GM23248 (cell line): ENCODE measurements at regions not wholly inside any gene's neighbourhood (a gene's known extent, or its start where the extent isn't known, plus 50 kb on each side); places are given as distances from the start of the nearest gene placed in this dataset.

Source experiments
- DNase-seq: peaks from one replicate; pipeline ENCODE4 v3.0.0-alpha.2; 2015
- H2AFZ ChIP-seq: fragments of 200-600 bp; sonication (generic); 2 replicates; pipeline ENCODE4 v1.6.1; 2016; ENCODE audit warnings: antibody characterized with exemption
- H3F3A ChIP-seq: fragments of 200-600 bp; sonication (generic); 2 replicates; pipeline ENCODE4 v1.6.1; 2016; ENCODE audit warnings: mild to moderate bottlenecking, antibody characterized with exemption, mixed run types; ENCODE audit not compliant: insufficient read depth
- H3K27ac ChIP-seq: fragments of 200-600 bp; sonication (generic); 2 replicates; pipeline ENCODE4 v1.5.1; 2016; ENCODE audit warnings: mild to moderate bottlenecking
- H3K27me3 ChIP-seq: fragments of 200-600 bp; sonication (generic); replicated peaks from 2 replicates; pipeline ENCODE4 v1.6.1; 2016; ENCODE audit warnings: mild to moderate bottlenecking; ENCODE audit not compliant: insufficient read depth
- H3K36me3 ChIP-seq: fragments of 200-600 bp; sonication (generic); 2 replicates; pipeline ENCODE4 v1.6.1; 2016; ENCODE audit warnings: low read depth, mild to moderate bottlenecking
- H3K4me1 ChIP-seq: fragments of 200-600 bp; sonication (generic); 2 replicates; pipeline ENCODE4 v1.6.1; 2016; ENCODE audit warnings: mild to moderate bottlenecking; ENCODE audit not compliant: insufficient read depth
- H3K4me2 ChIP-seq: fragments of 200-600 bp; sonication (generic); one replicate; pipeline ENCODE4 v1.6.1; 2016; ENCODE audit warnings: mild to moderate bottlenecking; ENCODE audit not compliant: unreplicated experiment
- H3K4me3 ChIP-seq: fragments of 200-600 bp; sonication (generic); 2 replicates; pipeline ENCODE4 v1.5.1; 2016; ENCODE audit warnings: mild to moderate bottlenecking
- H3K79me2 ChIP-seq: fragments of 200-600 bp; sonication (generic); 2 replicates; pipeline ENCODE4 v1.6.1; 2016; ENCODE audit warnings: mild to moderate bottlenecking; ENCODE audit not compliant: insufficient read depth
- H3K9ac ChIP-seq: fragments of 200-600 bp; sonication (generic); 2 replicates; pipeline ENCODE4 v1.6.1; 2016; ENCODE audit warnings: mild to moderate bottlenecking
- H3K9me2 ChIP-seq: fragments of 200-600 bp; sonication (generic); 2 replicates; pipeline ENCODE4 v1.6.1; 2016; ENCODE audit warnings: mixed run types, mild to moderate bottlenecking, moderate library complexity; ENCODE audit not compliant: insufficient read depth
- H3K9me3 ChIP-seq: fragments of 200-600 bp; sonication (generic); one replicate; pipeline ENCODE4 v1.6.1; 2017; ENCODE audit warnings: low read depth
- H4K20me1 ChIP-seq: fragments of 200-600 bp; sonication (generic); 2 replicates; pipeline ENCODE4 v1.6.0; 2016; ENCODE audit not compliant: insufficient read depth
- EZH2 ChIP-seq: fragments of 200-600 bp; sonication (generic); IDR thresholded peaks from 2 replicates; pipeline ENCODE4 v1.6.1; 2018; ENCODE audit warnings: antibody characterized with exemption, mild to moderate bottlenecking; ENCODE audit not compliant: insufficient read depth, poor library complexity, severe bottlenecking
- EZH2phosphoT487 ChIP-seq: fragments of 200-600 bp; sonication (generic); IDR thresholded peaks from 2 replicates; pipeline ENCODE4 v1.6.1; 2018; ENCODE audit warnings: antibody characterized with exemption, moderate library complexity, mild to moderate bottlenecking, low read depth; ENCODE audit not compliant: insufficient read depth
- WGBS, 2 experiments: methylation state at CpG; one replicate each; pipeline ENCODE4 v1.1.6; 2015 to 2017; ENCODE audit warnings: low lambda C conversion rate in 2 of 2, low coverage in 1 of 2; ENCODE audit errors: missing lambda C conversion rate in 2 of 2; 5-methylcytosine and 5-hydroxymethylcytosine counted together
- in situ Hi-C: fragments of 300-500 bp; cut with MboI; formaldehyde crosslinking; loops from 2 replicates; pipeline ENCODE4 v1.15.0; 2020

DNA sequence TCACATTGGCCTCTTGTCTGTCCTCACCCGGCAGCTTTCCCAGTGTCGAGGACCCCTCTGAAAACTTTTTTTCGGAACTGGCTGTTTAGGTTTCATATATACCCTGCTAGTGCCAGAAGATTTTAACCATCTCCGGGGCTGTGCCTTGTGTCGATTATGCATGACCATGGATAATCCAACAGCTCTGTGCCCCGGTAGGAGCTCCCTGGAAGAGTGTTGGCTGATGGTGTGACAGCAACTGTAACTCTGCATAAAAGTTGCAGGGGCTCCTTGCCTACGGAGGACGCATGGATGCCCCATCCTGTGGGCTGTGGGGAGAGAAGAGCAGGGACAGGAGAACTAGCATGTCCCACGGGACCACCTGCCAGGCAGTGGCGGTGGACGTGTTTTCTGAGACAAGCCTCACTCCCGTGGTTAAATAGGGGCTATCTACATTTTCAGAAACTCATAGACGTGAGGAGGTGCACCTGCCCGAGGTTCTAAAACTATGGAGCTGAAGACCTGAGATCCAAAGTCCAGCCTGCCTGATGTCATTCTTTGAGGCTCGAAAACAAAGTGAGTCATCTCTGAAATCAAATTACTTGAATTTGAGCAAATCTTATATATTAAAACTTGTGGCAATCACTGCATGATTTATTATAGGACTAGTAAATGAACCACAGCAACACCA is 437.2 kb upstream of the HS6ST1 start:
- H3K9me3 ChIP-seq = no peaks in the 10 kb centered on the region
- H2AFZ ChIP-seq = no peak overlapping the region
- H3K27ac ChIP-seq = no peak overlapping the region
- no peaks in the 10 kb centered on the region for H3F3A ChIP-seq
- H3K4me1 ChIP-seq = no peaks in the 10 kb centered on the region
- in situ Hi-C loops = no loop called here
- no peaks in the 10 kb centered on the region for H3K36me3 ChIP-seq
- H3K4me3 ChIP-seq = no peak overlapping the region
- DNase-seq = no peak
- 3 to 4% methylated on average over 15 of the region's 15 CpGs for WGBS, 2 experiments
- H3K27me3 ChIP-seq = peaks cover 25% of the 10 kb centered on the region; the same call in 1 of the 2 replicates
- no peaks in the 10 kb centered on the region for H3K79me2 ChIP-seq
- H3K4me2 ChIP-seq = no peak overlapping the region
- no peak overlapping the region for H3K9ac ChIP-seq
- TF ChIP-seq EZH2 = no peak
- TF ChIP-seq EZH2phosphoT487 = no peak
- H3K9me2 ChIP-seq = no peaks in the 10 kb centered on the region
- no peaks in the 10 kb centered on the region for H4K20me1 ChIP-seq

GRCh38 chr2:128756365-128756717 is 437.7 kb upstream of the HS6ST1 start:
- TF ChIP-seq EZH2 (no peak), EZH2phosphoT487 (no peak)
- Histone ChIP-seq H2AFZ (no peak overlapping the region), H3K4me1 (no peaks in the 10 kb centered on the region), H3K27me3 (peaks cover 25% of the 10 kb centered on the region; the same call in 1 of the 2 replicates), H4K20me1 (no peaks in the 10 kb centered on the region), H3K36me3 (no peaks in the 10 kb centered on the region), H3K4me3 (no peak overlapping the region), H3K9ac (no peak overlapping the region), H3K4me2 (no peak overlapping the region), H3K79me2 (no peaks in the 10 kb centered on the region), H3K9me3 (no peaks in the 10 kb centered on the region), H3K9me2 (no peaks in the 10 kb centered on the region), H3F3A (no peaks in the 10 kb centered on the region), H3K27ac (no peak overlapping the region)
- WGBS, 2 experiments = 0 to 3% methylated on average over 2 of the region's 2 CpGs
- in situ Hi-C loops = no loop called here
- no peak for DNase-seq

GRCh38 chr2:128765811-128766210 is 447.1 kb upstream of the HS6ST1 start:
- H3K27ac ChIP-seq = no peak overlapping the region
- in situ Hi-C loops = no loop called here
- no peak for DNase-seq

DNA sequence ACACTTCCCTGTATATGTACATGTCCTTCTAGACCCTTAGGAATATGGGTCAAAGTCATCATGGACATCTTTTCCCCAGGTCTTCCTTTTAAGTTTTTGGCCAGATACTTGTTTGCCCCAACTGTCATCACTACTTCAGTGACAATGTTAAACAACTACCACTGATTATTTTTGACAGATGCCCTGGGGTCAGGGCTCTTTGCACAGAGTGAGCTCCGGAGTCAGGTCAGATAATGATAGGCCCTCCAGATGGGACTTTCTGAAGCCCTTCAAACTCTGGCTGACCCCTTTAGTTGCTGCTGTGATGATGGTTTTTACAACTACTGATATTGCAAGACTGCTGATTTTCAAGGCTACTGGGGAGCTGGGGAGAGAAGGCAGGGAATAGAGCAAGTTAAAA is 449.4 kb upstream of the HS6ST1 start:
- Histone ChIP-seq H3K4me1 (no peaks in the 10 kb centered on the region), H3K9ac (no peak overlapping the region), H3K36me3 (no peaks in the 10 kb centered on the region), H4K20me1 (no peaks in the 10 kb centered on the region), H3K4me3 (no peak overlapping the region), H3F3A (no peaks in the 10 kb centered on the region), H3K27me3 (no peaks in the 10 kb centered on the region; the same call in 1 of the 2 replicates), H3K27ac (no peak overlapping the region), H3K9me3 (no peaks in the 10 kb centered on the region), H3K4me2 (no peak overlapping the region), H3K79me2 (no peaks in the 10 kb centered on the region), H2AFZ (no peak overlapping the region), H3K9me2 (no peaks in the 10 kb centered on the region)
- DNase-seq = no peak
- in situ Hi-C loops = no loop called here
- WGBS, 2 experiments = 45 to 73% methylated on average over 1 of the region's 1 CpG
- TF ChIP-seq EZH2 = no peak
- no peak for TF ChIP-seq EZH2phosphoT487

More at GRCh38 chr2:128765811-128766210, 447.1 kb upstream of the HS6ST1 start:
- no peak overlapping the region for H3K9ac ChIP-seq
- H3K4me3 ChIP-seq = no peak overlapping the region
- H3K4me2 ChIP-seq = no peak overlapping the region
- H3K79me2 ChIP-seq = no peaks in the 10 kb centered on the region
- H3K9me2 ChIP-seq = no peaks in the 10 kb centered on the region
- 25 to 39% methylated on average over 6 of the region's 6 CpGs for WGBS, 2 experiments
- H2AFZ ChIP-seq = no peak overlapping the region
- H3K4me1 ChIP-seq = no peaks in the 10 kb centered on the region
- no peaks in the 10 kb centered on the region; the same call in 1 of the 2 replicates for H3K27me3 ChIP-seq
- no peaks in the 10 kb centered on the region for H3F3A ChIP-seq
- H3K36me3 ChIP-seq = no peaks in the 10 kb centered on the region
- TF ChIP-seq EZH2 = no peak
- TF ChIP-seq EZH2phosphoT487 = no peak
- H3K9me3 ChIP-seq = no peaks in the 10 kb centered on the region
- no peaks in the 10 kb centered on the region for H4K20me1 ChIP-seq
